ENCODE measurements at regions not wholly inside any gene's neighbourhood (a gene's known extent, or its start where the extent isn't known, plus 50 kb on each side); places are given as distances from the start of the nearest gene placed in this dataset.

DNA sequence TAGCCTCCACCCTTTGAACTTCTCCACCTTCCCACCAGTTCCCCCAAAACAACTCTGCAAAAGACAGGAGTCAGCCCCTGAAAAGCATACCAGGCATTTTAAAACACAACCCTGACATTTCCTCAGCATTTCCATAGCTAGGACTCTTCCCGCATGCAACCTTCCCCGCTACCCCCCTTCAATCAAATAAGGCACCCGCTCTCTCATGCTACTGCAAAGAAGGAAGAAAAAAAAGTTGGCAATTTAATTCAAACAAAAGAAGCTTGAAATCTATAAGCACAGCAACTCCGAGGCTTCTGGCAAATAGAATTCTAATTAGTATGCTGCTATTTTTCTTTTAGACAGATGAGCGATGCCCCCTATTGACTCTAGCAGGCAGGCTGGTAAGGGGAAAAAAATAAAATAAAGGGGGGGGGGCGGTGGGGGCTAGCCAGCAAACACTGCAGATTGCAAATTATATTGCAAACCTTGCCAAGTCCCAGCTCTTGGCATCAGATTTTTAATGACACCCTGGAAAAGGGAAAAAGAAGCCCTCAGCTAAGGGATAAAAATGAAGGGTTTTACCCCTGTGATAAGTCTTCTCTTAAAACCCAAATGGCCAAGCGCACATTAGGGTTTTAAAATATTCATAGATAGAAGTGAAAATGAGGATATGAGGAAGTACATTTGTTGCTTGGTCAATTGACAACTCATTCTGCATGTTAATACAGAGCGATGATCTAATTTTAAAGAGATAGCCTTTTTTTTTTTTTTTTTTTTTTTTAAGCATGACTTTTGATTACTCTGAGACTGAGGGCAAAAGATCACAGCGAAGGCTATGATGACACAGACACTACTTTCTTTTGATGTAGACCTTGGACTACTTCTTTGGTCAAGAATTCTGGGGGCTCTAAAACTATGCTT is 255.2 kb downstream of the NR2F2 start:
- Histone ChIP-seq H4K20me1 (ENCODE audit: insufficient read depth, poor library complexity, severe bottlenecking) (no peaks in the 10 kb centered on the region), H3K27ac (no peak overlapping the region), H3K9me2 (replicated peaks; ENCODE audit: insufficient read depth) (no peaks in the 10 kb centered on the region), H3K4me3 (no peak overlapping the region), H3K27me3 (no peaks in the 10 kb centered on the region), H3K79me2 (no peaks in the 10 kb centered on the region), H3K4me1 (ENCODE audit: insufficient read depth) (no peaks in the 10 kb centered on the region), H3K9me3 (ENCODE audit: low read depth) (no peaks in the 10 kb centered on the region), H3K4me2 (no peak overlapping the region), H2AFZ (no peak overlapping the region), H3K36me3 (replicated peaks; ENCODE audit: insufficient read depth, low read depth) (no peaks in the 10 kb centered on the region)
- WGBS (ENCODE audit: low lambda C conversion rate, missing lambda C conversion rate): 76% methylated on average over 8 of the region's 9 CpGs
- TF ChIP-seq, protein P1, sequence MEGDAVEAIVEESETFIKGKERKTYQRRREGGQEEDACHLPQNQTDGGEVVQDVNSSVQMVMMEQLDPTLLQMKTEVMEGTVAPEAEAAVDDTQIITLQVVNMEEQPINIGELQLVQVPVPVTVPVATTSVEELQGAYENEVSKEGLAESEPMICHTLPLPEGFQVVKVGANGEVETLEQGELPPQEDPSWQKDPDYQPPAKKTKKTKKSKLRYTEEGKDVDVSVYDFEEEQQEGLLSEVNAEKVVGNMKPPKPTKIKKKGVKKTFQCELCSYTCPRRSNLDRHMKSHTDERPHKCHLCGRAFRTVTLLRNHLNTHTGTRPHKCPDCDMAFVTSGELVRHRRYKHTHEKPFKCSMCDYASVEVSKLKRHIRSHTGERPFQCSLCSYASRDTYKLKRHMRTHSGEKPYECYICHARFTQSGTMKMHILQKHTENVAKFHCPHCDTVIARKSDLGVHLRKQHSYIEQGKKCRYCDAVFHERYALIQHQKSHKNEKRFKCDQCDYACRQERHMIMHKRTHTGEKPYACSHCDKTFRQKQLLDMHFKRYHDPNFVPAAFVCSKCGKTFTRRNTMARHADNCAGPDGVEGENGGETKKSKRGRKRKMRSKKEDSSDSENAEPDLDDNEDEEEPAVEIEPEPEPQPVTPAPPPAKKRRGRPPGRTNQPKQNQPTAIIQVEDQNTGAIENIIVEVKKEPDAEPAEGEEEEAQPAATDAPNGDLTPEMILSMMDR (IDR thresholded peaks at IDR 0.05; ENCODE audit: poor library complexity): peak; percentile 36
- no peak for TF ChIP-seq EZH2 (IDR thresholded peaks at IDR 0.05; ENCODE audit: borderline replicate concordance)
- TF ChIP-seq EZH2phosphoT487 (IDR thresholded peaks at IDR 0.05; ENCODE audit: low read depth, severe bottlenecking, unreplicated experiment): no peak
- DNase-seq (ENCODE audit: low spot score): no peak

DNA sequence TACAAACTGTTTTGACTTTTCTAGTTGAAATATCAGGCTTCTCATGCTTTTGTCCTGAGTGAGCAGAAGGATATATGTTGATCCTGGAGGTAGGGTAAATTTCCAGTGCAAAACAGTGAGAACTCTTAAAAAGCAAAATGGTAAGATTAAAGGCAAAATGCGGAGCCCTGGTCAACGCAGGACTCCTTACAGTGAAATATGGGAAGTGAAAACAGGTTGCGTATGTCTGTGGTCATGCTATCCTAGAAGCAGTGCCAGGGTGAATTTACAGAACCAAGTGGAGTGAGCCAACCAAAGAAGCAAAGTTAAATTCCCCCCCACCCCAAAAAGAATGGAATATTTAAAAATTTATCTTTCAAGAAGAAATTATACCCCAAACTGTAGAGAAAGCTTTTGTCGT is 256.4 kb downstream of the NR2F2 start:
- Histone ChIP-seq H3K27me3 (no peaks in the 10 kb centered on the region), H3K9me2 (replicated peaks; ENCODE audit: insufficient read depth) (no peaks in the 10 kb centered on the region), H3K79me2 (no peaks in the 10 kb centered on the region), H2AFZ (no peak overlapping the region), H3K4me3 (no peak overlapping the region), H3K4me2 (no peak overlapping the region), H3K27ac (no peak overlapping the region), H3K36me3 (replicated peaks; ENCODE audit: insufficient read depth, low read depth) (no peaks in the 10 kb centered on the region), H3K9me3 (ENCODE audit: low read depth) (no peaks in the 10 kb centered on the region), H4K20me1 (ENCODE audit: insufficient read depth, poor library complexity, severe bottlenecking) (no peaks in the 10 kb centered on the region), H3K4me1 (ENCODE audit: insufficient read depth) (no peaks in the 10 kb centered on the region)
- DNase-seq (ENCODE audit: low spot score): no peak
- no peak for TF ChIP-seq EZH2 (IDR thresholded peaks at IDR 0.05; ENCODE audit: borderline replicate concordance)
- no peak for TF ChIP-seq EZH2phosphoT487 (IDR thresholded peaks at IDR 0.05; ENCODE audit: low read depth, severe bottlenecking, unreplicated experiment)
- TF ChIP-seq, protein P1 (IDR thresholded peaks at IDR 0.05; ENCODE audit: poor library complexity): no peak
- WGBS (ENCODE audit: low lambda C conversion rate, missing lambda C conversion rate): 87% methylated on average over 4 of the region's 4 CpGs

DNA sequence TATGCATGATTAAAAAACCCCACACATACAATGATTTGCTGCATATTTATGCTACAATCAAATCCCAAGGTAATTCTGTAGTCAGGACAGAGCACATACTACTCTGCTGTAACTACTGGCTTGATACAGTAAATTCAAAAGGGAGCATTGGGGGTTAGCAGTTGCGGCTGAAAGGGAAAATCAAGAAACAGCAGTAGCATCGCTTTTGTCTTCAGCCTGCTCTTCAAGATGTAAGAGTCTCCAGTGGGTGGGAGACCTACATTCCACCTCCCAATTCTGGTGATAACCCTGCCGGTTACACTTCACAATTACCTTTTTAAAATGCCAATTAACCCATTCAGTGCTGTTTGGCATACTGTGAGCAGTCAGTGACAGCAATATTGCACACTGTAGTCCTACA is 259.4 kb downstream of the NR2F2 start:
- Histone ChIP-seq H3K36me3 (replicated peaks; ENCODE audit: insufficient read depth, low read depth) (no peaks in the 10 kb centered on the region), H3K79me2 (no peaks in the 10 kb centered on the region), H3K9me3 (ENCODE audit: low read depth) (no peaks in the 10 kb centered on the region), H3K27ac (no peak overlapping the region), H3K4me1 (ENCODE audit: insufficient read depth) (no peaks in the 10 kb centered on the region), H3K27me3 (peaks cover 5% of the 10 kb centered on the region), H2AFZ (no peak overlapping the region), H3K9me2 (replicated peaks; ENCODE audit: insufficient read depth) (no peaks in the 10 kb centered on the region), H3K4me3 (no peak overlapping the region), H4K20me1 (ENCODE audit: insufficient read depth, poor library complexity, severe bottlenecking) (no peaks in the 10 kb centered on the region), H3K4me2 (no peak overlapping the region)
- no peak for DNase-seq (ENCODE audit: low spot score)
- 55% methylated on average over 3 of the region's 3 CpGs for WGBS (ENCODE audit: low lambda C conversion rate, missing lambda C conversion rate)
- no peak for TF ChIP-seq EZH2phosphoT487 (IDR thresholded peaks at IDR 0.05; ENCODE audit: low read depth, severe bottlenecking, unreplicated experiment)
- TF ChIP-seq EZH2 (IDR thresholded peaks at IDR 0.05; ENCODE audit: borderline replicate concordance): no peak
- TF ChIP-seq, protein P1 (IDR thresholded peaks at IDR 0.05; ENCODE audit: poor library complexity): no peak
